ENCODE measurements at regions not wholly inside any gene's neighbourhood (a gene's known extent, or its start where the extent isn't known, plus 50 kb on each side); places are given as distances from the start of the nearest gene placed in this dataset.

- peak overlapping the region; percentile 63 for H3K4me3 Mint-ChIP-seq
- H3K27me3 Mint-ChIP-seq: no peaks in the 10 kb centered on the region
- peaks cover 18% of the 10 kb centered on the region for H3K36me3 ChIP-seq (ENCODE audit: insufficient read depth, low read length)
- ChIA-PET POLR2A (interaction anchor here (0.6 to 5.3 kb wide), 33 partner anchors 8 to 532 kb away, joined by 3 to 105 read pairs (median 5); partner anchors contain the start of genes ACOT13, ALDH5A1, GMNN and RIPOR2), CTCF (interaction anchor here (0.9 to 5.6 kb wide), 30 partner anchors 10 to 203 kb away, joined by 3 to 75 read pairs (median 7); partner anchors contain the start of gene RIPOR2)
- H3K27ac ChIP-seq (ENCODE audit: low read depth in 1 of 2, low read length in 2 of 2): peak overlapping the region; percentile 60 to 62
- H3K4me1 Mint-ChIP-seq (ENCODE audit: low read depth): peaks cover 64% of the 10 kb centered on the region
- ATAC-seq (ENCODE audit: poor library complexity) (peak; percentile 18), DNase-seq (peak in 3 of 14 experiments; percentile 28 to 58 (median 46))
- no peaks in the 10 kb centered on the region for H3K9me3 Mint-ChIP-seq
- TF ChIP-seq CTCF (IDR thresholded peaks at IDR 0.05): no peak
- H3K4me1 ChIP-seq (ENCODE audit: insufficient read depth, low read length): peaks cover 35% of the 10 kb centered on the region
- intact Hi-C loops (cut with DNase I, micrococcal nuclease): loop anchor here (1.0 to 5.0 kb wide), 3 partner anchors 15 to 249 kb away; no protein-coding TSS in a partner anchor
- H3K36me3 Mint-ChIP-seq (ENCODE audit: low read depth): peaks cover 5% of the 10 kb centered on the region
- peak overlapping the region; percentile 47 for H3K4me3 ChIP-seq (ENCODE audit: low read length)
- H3K27ac Mint-ChIP-seq: peak overlapping the region; percentile 91
- H3K27me3 ChIP-seq (ENCODE audit: control insufficient read depth in 1 of 2, insufficient read depth in 2 of 2, low read length in 2 of 2): no peaks in the 10 kb centered on the region
- no peaks in the 10 kb centered on the region for H3K9me3 ChIP-seq (ENCODE audit: control insufficient read depth in 1 of 2, insufficient read depth in 1 of 2, low read length in 2 of 2)
Measured at GRCh38 chr6:25026723-25027122, 91.0 kb upstream of the RIPOR2 start.

- DNase-seq (peak; percentile 64 to 93 (median 76)), ATAC-seq (ENCODE audit: poor library complexity) (peak; percentile 93)
- Mint-ChIP-seq H3K9me3 (no peaks in the 10 kb centered on the region), H3K36me3 (ENCODE audit: low read depth) (peaks cover 5% of the 10 kb centered on the region), H3K4me3 (peak overlapping the region; percentile 70), H3K27me3 (no peaks in the 10 kb centered on the region), H3K27ac (peak overlapping the region; percentile 91), H3K4me1 (ENCODE audit: low read depth) (peaks cover 59% of the 10 kb centered on the region)
- Histone ChIP-seq H3K4me1 (ENCODE audit: insufficient read depth, low read length) (peaks cover 37% of the 10 kb centered on the region), H3K4me3 (ENCODE audit: low read length) (peak overlapping the region; percentile 47), H3K9me3 (ENCODE audit: control insufficient read depth in 1 of 2, insufficient read depth in 1 of 2, low read length in 2 of 2) (no peaks in the 10 kb centered on the region), H3K27ac (ENCODE audit: low read depth in 1 of 2, low read length in 2 of 2) (peak overlapping the region; percentile 60 to 62), H3K36me3 (ENCODE audit: insufficient read depth, low read length) (peaks cover 18% of the 10 kb centered on the region), H3K27me3 (ENCODE audit: control insufficient read depth in 1 of 2, insufficient read depth in 2 of 2, low read length in 2 of 2) (no peaks in the 10 kb centered on the region)
- ChIA-PET POLR2A (interaction anchor here (0.6 to 5.3 kb wide), 30 partner anchors 9 to 533 kb away, joined by 3 to 105 read pairs (median 6); partner anchors contain the start of genes ACOT13, ALDH5A1, GMNN and RIPOR2), CTCF (interaction anchor here (0.6 to 5.6 kb wide), 31 partner anchors 10 to 203 kb away, joined by 3 to 75 read pairs (median 6); partner anchors contain the start of gene RIPOR2)
- peak; percentile 41 for TF ChIP-seq CTCF (IDR thresholded peaks at IDR 0.05)
- intact Hi-C loops (cut with DNase I, micrococcal nuclease): loop anchor here (1.0 to 5.0 kb wide), 3 partner anchors 14 to 250 kb away; no protein-coding TSS in a partner anchor
Measured at GRCh38 chr6:25027221-25027916, 91.6 kb upstream of the RIPOR2 start.

- TF ChIP-seq CTCF (IDR thresholded peaks at IDR 0.05): no peak
- DNase-seq: no peak
- peaks cover 61% of the 10 kb centered on the region for H3K4me1 Mint-ChIP-seq (ENCODE audit: low read depth)
- H3K9me3 Mint-ChIP-seq: no peaks in the 10 kb centered on the region
- H3K36me3 Mint-ChIP-seq (ENCODE audit: low read depth): peaks cover 5% of the 10 kb centered on the region
- H3K36me3 ChIP-seq (ENCODE audit: insufficient read depth, low read length): peaks cover 15% of the 10 kb centered on the region
- intact Hi-C loops (cut with DNase I, micrococcal nuclease): loop anchor here in 1 of 2 experiments (5.0 kb wide), 1 partner anchor 251 kb away; no protein-coding TSS in a partner anchor
- H3K9me3 ChIP-seq (ENCODE audit: control insufficient read depth in 1 of 2, insufficient read depth in 1 of 2, low read length in 2 of 2): no peaks in the 10 kb centered on the region
- peak overlapping the region; percentile 21 for H3K4me3 Mint-ChIP-seq
- CTCF ChIA-PET: interaction anchor here (0.7 to 5.6 kb wide), 8 partner anchors 9 to 204 kb away, joined by 3 to 75 read pairs (median 15); no protein-coding TSS in a partner anchor
- no peaks in the 10 kb centered on the region for H3K27me3 ChIP-seq (ENCODE audit: control insufficient read depth in 1 of 2, insufficient read depth in 2 of 2, low read length in 2 of 2)
- ATAC-seq (ENCODE audit: poor library complexity): no peak
- H3K27ac Mint-ChIP-seq: peak overlapping the region; percentile 91
- peaks cover 38% of the 10 kb centered on the region for H3K4me1 ChIP-seq (ENCODE audit: insufficient read depth, low read length)
- H3K27me3 Mint-ChIP-seq: no peaks in the 10 kb centered on the region
- H3K27ac ChIP-seq (ENCODE audit: low read depth in 1 of 2, low read length in 2 of 2): peak overlapping the region; percentile 60 to 62
- no peak overlapping the region for H3K4me3 ChIP-seq (ENCODE audit: low read length)
- POLR2A ChIA-PET: interaction anchor here (0.8 to 5.3 kb wide), 5 partner anchors 9 to 28 kb away, joined by 3 to 105 read pairs (median 24); no protein-coding TSS in a partner anchor
Measured at GRCh38 chr6:25028328-25028727, 92.6 kb upstream of the RIPOR2 start.

Measured in CD4-positive, alpha-beta T cell (primary cell).